ENCODE measurements at regions not wholly inside any gene's neighbourhood (a gene's known extent, or its start where the extent isn't known, plus 50 kb on each side); places are given as distances from the start of the nearest gene placed in this dataset.

DNA sequence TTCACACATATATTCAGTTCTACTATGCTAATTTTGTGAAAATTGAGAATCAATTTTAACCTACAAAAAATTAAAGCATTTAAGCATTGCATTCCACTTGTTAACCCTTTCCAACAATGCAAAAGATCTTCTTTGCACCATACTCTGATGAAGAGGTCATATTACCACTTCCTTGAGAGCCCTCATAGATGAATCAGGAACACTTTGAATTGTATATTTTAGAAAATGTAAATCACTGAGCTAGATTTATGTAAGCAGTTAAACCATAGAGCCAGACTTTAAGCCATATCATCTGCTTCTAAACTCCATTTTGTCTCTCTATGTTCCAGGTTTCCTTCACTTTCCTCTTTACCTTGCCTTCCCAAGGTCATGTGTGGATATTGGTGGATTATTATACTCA, 56.5 kb upstream of the CDH18 start:
- in situ Hi-C loops (cut with HindIII; ENCODE audit: low pct_unique_long_range_greater_than_20kb, low sequenced_read_pairs), result no loop called here
- no peak for DNase-seq (ENCODE audit: low read depth, low spot score)

DNA sequence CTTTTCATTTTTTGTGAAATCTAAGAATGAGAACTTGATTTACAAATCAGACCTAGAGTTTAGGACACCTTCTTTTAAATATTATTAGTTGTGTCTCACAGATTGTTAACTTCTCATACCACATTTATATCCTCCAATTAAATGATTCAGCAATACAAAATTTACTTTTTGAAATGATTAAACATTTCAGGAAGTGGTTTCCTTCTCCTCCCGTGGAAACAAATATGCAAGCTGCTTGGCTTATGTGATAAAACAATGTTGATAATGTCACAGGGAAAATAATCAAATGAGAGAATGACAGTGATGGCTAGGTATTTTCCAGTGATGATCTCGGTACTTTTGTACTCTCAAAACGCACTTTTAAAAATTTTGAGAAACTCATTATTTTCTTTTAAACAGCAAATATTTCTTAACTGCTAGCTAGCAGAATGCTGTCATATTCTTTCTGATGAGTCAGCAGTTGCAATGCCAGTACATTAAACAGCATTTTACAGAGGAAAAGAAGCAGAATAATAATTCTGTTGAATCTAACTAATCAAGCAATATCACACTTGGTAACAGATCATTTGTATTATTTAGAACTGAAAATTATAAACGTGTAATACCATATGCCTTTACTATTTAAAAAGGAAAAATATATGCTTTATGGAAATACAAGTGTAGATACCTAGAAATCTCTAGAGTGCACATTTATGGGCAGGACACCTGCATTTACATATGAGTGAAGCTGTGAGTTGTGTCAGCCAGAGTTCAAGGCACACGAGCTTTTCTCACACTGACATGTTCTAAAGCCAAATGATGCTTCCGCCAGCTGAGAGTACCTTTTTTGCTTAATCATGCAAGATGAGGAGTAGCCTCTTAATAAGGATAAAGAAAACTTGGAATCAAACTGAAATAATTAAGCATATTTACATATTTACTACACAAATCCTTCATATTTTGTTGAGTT, 53.6 kb upstream of the CDH18 start:
- in situ Hi-C loops (cut with HindIII; ENCODE audit: low pct_unique_long_range_greater_than_20kb, low sequenced_read_pairs), result no loop called here

DNA sequence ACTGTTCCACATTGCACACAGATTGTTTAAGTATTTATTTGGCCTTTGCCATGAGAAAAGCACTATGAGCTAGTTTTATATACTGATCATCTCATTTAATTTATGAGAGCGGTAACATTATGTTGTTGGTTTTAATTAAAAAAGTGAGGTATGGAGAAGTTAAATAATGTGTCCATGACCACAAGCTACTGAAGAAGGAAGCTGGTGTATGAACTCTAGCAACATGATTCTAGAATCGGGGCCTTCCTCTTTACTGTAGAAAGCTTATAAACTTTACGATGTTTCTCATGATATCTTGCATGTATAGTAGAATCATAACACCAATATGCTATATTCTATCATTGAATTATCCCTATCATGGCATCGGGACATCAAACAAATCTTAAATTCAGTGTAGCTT, 52.9 kb upstream of the CDH18 start:
- DNase-seq (ENCODE audit: low read depth, low spot score), result no peak
- in situ Hi-C loops (cut with HindIII; ENCODE audit: low pct_unique_long_range_greater_than_20kb, low sequenced_read_pairs), result no loop called here

More for the DNA sequence above, 53.6 kb upstream of the CDH18 start:
- DNase-seq (ENCODE audit: low read depth, low spot score), result no peak

Small RNA genes in the stretch of these regions (small RNA-seq; reads per million reads assigned to genes)
- gene AC093303.1, result 0 reads per million in 2 experiments
